ENCODE measurements at regions not wholly inside any gene's neighbourhood (a gene's known extent, or its start where the extent isn't known, plus 50 kb on each side); places are given as distances from the start of the nearest gene placed in this dataset.
"Not testable (repeated sequence)": the region's sequence is repeated elsewhere in the genome, so short reads cannot be mapped to it uniquely, and the experiment has no call there.

DNA sequence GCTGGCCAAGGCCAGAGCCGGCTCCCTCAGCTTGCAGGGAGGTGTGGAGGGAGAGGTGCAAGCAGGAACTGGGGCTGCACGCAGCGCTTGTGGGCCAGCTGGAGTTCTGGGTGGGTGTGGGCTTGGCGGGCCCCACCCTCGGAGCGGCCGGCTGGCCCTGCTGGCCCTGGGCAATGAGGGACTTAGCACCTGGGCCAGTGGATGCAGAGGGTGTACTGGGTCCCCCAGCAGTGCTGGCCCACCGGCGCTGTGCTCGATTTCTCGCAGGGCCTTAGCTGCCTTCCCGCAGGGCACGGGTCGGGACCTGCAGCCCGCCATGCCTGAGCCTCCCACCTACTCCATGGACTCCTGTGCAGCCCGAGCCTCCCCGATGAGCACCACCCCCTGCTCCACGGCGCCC is 115.6 kb upstream of the MARK1 start:
- not testable (repeated sequence) for DNase-seq (ENCODE audit: low spot score)

DNA sequence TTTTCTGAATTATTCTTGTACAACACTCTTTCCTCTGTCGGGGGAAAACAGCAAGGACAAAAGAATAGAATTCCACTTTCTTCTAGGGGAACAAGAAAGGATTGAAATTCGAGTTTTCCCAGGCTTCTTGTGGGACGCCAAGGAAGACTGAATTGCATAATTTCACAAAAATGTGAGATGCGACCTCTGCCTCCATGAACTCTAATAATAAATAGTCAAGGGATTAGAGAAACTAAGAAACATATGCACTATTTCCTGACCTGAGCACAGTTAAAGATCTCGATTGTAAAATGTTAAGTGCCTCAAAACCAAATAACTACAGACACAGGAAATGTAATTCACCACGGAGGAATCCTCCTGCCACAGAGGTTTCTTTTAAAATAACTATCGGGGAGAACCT is 117.3 kb upstream of the MARK1 start:
- DNase-seq (ENCODE audit: low spot score), result no peak

DNA sequence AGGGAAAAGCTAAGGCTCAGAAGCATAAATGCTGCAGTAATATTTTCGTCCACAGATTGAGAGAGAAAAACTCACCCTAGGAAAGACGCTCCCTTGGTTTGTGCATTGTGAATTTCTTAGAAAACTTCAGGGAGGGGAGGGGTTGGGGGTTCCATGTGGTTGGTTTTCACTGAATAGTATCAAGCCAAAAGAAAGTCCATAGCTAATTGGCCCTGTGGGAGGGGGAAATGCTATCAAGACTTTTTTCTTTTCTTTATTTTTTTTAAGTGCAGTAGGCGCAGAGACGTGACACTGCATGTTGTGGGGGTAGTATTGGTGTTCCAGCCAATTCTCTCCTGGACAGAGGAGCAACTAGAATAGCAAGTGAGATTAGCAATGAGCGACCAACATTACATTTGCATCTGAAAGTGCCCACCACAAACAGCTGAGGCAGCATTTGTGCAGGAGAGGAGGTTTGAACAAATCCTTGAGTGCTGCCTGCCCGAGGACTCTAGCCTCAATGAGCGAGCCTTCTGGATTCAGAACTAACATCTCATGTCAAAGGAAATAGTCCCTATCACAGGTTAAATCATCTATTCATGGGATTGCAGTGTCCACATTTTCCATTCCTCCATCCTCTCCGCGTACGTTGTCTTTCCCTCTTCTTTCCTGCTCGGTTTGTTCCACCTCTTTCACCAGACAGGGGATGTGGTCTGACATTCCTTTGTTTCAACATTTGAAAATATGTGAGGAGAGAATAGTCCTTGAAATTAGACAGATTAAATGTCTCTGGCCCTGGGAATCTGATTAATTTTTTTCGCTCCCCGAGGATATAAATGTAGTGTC is 118.0 kb upstream of the MARK1 start:
- no peak for DNase-seq (ENCODE audit: low spot score)

DNA sequence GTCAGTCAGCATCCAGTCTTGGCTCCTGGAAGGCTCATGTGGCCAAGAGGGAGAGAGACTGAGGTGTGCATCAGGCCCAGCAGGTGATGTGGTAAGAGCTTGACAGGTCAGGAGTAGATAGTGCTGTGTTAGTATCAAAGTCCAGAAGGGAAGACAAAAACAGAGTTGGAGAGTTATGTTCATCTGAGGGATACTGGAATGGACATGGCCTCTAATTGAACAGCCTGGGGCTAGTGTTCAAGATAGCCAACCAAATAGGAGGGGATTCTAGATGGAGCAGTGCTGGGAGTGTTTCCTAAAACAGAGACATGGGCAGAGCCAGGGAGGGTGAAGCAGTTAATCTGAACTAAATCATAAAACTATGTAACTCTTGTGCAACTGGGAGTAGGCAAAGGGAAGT is 120.7 kb upstream of the MARK1 start:
- no peak for DNase-seq (ENCODE audit: low spot score)

DNA sequence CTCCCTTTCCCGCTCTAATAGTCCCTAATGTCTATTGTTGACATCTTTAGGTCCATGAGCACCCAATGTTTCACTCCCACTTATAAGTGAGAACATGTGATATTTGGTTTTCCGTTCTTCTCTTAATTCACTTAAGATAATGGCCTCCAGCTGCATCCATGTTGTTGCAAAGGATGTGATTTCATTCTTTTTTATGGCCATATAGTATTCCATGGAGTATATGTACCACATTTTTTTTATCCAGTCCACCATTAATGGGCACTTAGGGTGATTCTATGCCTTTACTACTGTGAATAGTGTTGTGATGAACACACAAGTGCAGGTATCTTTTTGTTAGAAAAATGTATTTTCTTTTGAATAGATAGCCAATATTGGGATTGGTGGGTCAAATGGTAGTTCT is 126.0 kb upstream of the RAB3GAP2 start:
- no peak for DNase-seq (ENCODE audit: low spot score)

DNA sequence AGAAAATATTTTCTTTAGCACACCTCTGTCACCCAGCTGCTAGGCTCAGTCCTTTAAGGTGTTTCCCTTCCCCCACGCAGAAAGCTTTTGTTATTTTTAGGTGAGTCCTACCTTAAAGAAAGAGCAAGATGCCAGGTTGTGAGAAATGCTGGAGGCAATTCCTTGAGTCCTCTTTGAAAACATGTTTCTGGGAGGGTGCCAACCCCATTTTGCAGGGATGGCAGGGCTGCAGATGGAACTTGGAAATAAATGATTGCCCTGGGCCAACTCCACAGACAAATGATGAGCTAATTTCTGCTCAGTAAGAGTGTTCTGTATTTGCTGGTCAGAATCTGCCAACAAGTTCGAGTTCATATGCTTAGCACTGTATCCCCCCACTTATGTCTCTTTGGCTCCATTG is 119.2 kb upstream of the RAB3GAP2 start:
- DNase-seq (ENCODE audit: low spot score), result no peak

DNA sequence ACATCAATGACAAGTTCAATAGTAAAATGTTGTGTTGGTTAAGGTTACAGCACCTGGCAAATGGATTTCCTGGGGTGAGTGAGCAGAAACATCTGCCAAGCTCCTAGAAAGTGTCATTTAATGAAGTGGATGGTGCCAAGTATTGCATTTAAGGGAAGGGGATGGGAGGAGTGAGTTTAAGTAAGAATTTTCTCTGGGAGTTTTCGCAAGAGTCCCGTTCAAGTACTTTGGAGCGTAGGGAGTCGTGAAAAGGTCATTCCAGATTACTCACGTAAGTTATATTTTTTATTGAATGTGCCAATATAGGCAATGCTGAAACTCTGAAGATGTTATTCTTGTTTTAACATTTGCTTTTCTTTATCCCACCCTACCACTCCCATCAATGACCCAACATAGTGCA is 117.4 kb upstream of the RAB3GAP2 start:
- no peak for DNase-seq (ENCODE audit: low spot score)

DNA sequence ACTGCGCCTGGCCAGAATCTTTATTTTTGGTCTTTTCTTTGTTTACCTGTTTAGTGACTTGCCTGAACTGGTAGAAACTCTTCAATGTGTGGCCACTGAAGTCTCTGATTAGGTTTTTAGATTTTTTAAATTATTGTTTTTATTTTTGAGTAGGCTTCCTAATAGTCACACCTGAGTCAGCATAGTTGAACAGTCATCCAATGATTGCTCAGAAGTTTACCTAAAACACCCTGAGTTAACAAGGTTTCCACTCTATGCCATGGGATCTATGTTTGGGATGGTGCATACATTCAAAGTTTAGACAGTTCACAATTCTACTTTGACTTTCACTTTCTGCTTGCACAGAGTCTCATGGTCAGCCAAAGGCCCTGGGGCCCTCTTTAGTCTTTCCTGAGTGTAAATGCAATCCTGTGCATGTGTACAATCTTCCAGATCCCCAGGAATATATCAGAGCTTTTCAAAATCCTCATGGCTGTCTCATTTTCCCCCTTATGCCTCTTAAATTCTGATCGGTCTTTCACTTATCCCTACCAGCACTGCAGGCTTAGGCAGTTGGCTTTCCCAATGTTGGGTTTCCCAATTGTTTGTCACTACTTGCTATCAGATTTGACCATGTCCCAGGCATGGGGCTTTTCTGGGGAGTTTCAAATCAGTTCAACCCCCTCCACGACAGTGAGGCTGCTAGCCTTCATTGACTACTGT is 114.4 kb upstream of the RAB3GAP2 start:
- DNase-seq (ENCODE audit: low spot score), result no peak

DNA sequence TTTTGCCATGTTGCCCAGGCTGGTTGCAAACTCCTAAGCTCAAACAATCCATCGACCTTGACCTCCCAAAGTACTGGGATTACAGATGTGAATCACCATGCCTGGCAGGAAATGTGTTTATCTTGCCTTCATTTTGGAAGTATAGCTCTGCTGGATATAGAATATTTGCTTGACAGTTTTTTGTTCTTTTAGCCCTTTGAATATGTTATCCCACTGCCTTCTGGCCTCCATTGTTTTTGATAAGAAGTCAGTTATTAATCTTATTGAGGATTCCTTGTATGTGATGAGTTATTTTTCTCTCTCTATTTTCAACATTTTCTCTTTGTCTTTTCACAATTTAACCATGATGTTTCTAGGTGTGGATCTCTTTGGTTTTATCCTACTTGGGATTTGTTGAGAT is 112.9 kb upstream of the RAB3GAP2 start:
- no peak for DNase-seq (ENCODE audit: low spot score)

DNA sequence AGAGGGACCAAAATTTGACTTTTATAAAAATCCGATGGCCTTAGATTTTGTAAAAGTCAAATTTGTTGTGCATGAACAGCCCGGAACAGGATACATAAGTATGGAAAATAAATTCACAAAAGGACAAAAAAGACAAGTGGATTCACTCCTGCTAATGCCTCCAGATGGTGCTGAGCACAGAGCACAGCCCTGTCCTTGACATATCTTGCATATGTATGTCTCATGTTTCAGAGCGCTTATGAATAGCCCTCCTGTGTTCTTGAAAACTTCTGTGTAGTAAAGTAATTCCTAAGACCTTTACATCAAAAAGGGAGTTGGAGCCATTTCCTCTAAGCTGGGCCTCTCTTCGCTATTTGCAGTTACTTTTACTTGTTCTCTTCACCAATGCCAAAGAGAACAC is 110.7 kb upstream of the RAB3GAP2 start:
- no peak for DNase-seq (ENCODE audit: low spot score)

DNA sequence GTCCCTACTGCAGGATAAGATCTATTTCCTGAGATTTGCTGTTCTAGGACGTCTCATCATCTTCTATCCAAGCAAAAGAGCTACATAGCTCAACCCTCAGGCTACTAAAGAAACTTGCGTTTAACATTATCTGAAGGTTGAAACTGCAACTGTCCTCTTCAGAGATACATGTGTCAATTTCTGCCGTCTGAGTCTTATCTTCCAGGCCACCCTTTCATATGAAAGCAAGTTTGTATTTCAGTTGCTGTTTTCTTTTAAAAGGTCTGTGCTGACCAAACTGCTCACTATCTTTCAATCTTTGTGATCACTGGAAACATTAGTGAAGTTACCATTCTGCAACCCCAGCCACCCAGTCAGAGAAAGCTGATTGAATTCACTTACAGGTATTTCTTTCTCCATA is 108.6 kb upstream of the RAB3GAP2 start:
- no peak for DNase-seq (ENCODE audit: low spot score)

DNA sequence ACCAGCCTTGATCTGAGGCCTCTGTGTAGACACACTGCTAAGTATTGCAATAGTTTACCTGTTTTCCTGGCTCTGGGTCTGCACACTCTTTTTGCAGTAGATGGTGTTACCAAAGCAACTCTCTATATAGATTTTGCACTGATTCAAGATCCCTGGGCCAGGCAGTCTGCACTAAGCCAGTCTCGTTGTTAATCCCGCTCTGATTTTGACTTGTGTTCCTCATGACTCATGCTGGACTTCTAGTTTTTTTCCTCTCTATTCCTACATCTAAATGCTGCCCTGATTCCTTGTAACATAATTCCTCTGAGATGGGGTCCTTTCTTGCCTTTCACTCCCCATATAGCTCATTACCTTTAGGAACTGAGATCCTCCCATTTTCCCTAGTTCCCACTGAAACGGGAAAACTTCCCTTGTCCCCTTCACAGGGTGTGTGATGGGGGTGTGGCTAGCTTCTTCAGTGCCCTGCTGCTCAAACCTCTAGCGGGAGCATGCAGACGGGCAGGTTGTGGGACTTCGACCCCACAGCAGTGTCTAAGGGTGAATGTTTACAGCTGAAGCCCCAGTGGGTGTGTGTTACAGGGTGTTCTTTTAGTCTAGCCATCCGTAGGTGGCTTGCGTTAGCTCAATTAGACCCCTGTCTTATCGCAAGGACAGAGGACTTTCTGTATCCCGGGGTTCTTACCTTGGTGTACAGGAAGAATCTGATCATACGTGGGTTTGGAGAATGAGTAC is 106.5 kb upstream of the RAB3GAP2 start:
- DNase-seq (ENCODE audit: low spot score), result peak; percentile 9

DNA sequence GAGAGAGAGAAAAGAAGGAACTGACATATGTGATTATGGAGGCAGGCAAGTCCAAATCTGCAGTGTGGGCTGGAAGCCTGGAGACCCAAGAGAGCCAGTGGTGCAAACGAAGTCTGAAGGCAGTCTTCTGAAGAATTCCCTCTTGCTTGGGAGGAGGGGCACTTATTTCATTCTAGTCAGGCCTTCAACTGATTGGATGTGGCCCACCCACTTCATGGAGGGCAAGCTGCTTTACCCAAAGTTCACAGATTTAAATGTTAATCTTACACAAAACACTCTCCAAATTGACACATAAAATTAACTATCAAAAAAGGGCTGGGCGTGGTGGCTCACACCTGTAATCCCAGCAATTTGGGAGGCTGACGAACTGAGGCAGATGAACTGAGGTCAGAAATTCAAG is 103.5 kb upstream of the RAB3GAP2 start:
- no peak for DNase-seq (ENCODE audit: low spot score)

DNA sequence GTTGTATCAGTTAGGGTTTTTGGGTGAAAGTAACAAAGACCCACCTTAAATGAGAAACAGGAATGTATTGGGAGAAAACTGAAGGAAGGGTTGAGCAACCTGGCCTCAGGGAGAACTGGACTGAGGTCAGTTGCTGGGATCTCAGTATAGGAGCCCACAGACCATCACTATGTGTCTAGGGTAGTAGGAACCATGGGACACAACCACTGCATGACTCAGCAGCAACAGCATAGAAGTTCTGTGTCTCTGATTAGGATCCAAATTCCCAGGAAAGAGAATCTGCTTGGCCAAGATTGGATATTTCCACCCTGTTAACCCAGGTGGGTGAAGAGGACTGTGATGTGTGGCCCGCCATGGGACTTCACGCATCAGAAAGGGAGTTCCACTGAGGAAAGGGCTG is 102.2 kb upstream of the RAB3GAP2 start:
- no peak for DNase-seq (ENCODE audit: low spot score)

DNA sequence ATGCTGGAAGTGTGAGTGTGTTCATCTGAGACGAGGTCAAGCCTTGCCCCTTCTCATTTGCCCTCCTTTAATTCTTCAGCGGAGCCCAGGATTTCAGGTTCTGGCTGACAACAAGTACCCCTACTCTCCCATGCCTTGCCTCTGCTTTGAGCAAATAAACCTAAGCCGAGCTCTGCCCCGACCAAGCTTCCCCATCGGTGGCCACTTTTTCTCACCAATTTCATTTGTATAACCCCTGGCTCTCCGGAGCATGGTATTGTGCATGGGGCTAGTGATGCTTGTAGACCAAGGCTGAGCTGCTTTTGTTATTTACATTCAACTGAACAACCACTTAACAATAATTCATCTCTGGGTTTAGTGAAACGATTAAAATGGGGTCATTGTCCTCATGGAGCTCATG is 100.2 kb upstream of the RAB3GAP2 start:
- DNase-seq (ENCODE audit: low spot score), result no peak

DNA sequence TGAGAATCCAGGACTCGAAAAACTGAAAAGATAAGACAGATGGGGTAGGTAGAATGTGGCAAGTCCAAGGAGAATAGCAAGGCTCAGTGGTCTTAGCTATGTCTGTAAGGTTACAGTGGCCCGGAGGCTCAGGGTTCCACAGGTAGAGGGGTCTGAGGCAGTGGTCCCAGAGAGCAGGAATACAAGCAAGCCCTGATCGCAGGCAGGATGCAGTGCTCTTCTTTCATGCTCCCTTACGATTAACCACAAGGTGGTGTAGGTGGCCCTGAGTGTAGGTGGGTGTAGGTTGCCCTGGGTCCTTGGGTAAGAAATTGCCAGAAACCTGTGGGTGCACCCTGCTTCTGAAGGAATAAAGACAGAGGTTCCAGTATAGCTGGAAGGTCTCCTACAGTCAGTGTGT is 99.1 kb upstream of the RAB3GAP2 start:
- DNase-seq (ENCODE audit: low spot score), result no peak

DNA sequence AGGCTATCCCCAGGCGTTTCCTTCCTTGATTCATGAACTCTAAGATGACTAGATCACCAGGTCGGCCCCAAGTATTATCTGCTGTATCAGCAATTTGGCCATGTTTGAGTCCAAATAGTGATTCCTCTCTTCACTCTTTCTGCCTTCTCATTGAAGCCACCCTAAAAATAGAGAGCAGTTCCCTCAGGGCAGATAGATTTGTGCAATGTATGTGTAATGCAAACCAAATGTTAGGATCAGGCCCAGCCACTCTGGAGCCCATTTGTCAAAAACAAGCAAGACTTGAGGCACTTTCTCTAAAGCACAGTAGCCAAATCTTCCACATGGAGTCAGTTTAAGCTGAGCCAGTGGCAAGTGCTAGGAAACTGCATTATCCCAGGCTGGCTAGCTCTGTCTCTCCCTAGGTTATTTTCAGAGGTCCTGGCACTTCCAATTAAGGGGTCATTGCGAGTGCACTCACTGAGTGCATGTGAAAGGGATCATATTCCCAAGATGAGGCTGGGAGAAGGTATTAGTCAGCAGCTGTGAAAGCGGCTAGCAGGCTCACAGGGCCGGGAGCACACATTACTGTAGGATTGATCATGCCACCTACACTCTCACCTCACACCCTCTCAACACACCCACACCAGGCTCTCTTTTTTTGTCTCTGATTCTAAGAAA is 97.9 kb upstream of the RAB3GAP2 start:
- DNase-seq (ENCODE audit: low spot score), result peak; percentile 51

DNA sequence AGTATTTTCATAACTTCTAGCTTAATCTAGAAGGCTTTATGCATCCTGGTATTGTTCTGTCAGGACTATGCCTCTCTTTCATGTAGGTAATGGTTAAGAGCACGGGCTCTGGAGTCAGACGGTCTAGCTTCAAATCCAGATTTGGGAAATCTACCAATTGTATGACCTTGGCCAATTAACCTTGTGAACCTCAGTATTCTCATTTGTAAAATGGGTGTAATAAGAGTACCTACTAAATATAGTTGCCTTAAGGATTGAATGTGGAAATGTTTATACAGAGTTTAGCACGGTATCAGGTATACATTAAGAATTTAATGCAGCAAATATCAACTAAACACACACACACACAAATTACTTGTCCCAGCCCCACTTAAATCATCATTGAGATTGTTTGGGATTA is 97.3 kb upstream of the RAB3GAP2 start:
- DNase-seq (ENCODE audit: low spot score), result no peak

DNA sequence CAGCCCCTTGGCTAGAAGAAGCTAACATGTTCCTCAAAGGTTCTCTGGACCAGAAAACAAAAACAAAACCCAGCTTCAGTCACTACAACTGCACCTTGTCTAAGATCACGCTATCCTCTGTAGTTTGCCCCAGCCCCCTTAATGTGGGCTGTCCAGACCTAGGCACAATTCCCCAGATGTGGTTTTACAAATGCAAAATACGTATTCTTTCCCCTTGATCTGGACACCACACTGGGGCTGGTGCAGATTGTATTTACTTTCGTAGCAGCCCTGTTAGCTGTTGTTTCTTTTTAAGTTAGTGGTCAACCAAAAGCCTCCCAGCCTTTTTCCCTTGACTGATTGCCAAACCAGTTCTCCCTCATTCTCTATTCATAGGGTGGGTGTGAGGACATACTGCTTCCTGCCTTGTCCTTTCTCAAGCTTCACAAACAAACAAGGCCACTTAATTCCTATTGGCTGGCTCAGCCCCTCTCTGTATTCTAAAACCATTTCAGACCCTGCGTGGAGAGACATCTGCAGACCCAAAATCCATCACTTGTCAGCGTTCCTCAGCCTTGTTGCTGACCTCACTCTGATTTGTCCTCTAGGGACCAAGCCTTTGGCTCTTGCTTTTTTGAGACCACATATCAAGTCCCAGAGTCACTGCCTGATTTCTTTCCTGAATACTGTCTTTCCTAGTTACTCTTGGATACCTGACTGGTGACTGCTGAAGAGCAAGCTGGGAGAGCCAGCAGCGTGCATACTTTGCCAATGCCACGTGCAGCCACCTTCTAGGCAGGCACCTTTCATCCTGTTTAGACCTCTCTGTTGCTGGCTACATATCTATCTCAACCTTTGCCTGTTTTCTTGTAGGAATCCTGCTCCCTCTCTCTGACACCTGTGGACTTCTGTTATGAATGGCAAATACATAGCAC is 96.4 kb upstream of the RAB3GAP2 start:
- no peak for DNase-seq (ENCODE audit: low spot score)

DNA sequence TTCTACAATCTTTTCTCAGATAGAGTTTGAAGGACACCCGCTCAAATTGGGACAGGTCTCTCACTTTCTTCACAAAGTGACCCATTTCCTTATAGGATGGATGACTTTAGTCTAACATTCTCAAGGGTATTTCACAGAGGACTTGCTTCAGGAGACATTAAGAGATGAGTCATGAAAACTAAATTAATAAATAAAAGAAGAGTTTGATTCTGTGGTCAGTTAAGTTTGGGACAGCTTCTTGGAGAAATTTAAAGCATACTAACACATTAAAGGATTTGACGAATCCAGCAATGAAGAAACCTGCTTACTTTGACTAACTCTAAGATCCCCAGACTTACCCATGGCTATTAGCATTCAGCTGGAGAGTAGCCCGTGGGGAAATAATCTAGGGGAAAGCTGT is 95.6 kb upstream of the RAB3GAP2 start:
- no peak for DNase-seq (ENCODE audit: low spot score)

DNA sequence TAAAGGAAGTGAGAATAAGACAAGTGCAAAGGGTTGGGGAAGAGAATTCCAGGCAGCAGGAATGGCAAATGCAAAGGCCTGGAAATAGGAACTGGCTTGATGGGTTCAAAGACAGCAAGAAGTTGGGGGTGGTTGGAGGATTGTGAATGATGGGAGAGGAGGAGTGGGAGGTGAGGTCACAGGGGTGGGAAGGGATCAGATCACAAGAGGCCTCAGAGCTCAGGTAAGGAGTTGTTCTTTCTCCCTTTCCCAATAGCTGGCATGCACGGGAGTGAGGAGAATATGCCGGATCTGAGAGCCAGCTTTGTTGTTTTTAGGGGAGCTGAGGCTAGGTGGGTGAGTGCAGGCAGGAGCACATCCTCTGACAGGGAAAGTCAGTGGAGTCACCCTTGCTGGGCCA is 94.0 kb upstream of the RAB3GAP2 start:
- no peak for DNase-seq (ENCODE audit: low spot score)

Data from A172 (cell line).